Parathyroid adenoma (tissue), 2 donors: ENCODE measurements at regions not wholly inside any gene's neighbourhood (a gene's known extent, or its start where the extent isn't known, plus 50 kb on each side); places are given as distances from the start of the nearest gene placed in this dataset.

ENCODE experiments used
- H2AFZ ChIP-seq: fragments of 300-600 bp; sonication (generic); one replicate; pipeline ENCODE4 v1.7.0; 2017; ENCODE audit warnings: antibody characterized with exemption, mild to moderate bottlenecking
- H3K27ac ChIP-seq: fragments of 300-600 bp; sonication (generic); one replicate; pipeline ENCODE4 v1.7.0; 2017
- H3K27me3 ChIP-seq: fragments of 300-600 bp; sonication (generic); one replicate; pipeline ENCODE4 v1.7.0; 2017; ENCODE audit warnings: low read length; ENCODE audit not compliant: control insufficient read depth, insufficient read depth
- H3K36me3 ChIP-seq: fragments of 300-600 bp; sonication (generic); one replicate; pipeline ENCODE4 v1.7.0; 2017; ENCODE audit warnings: low read length; ENCODE audit not compliant: control insufficient read depth, insufficient read depth
- H3K4me1 ChIP-seq: fragments of 300-600 bp; sonication (generic); one replicate; pipeline ENCODE4 v1.7.0; 2017; ENCODE audit warnings: control low read depth
- H3K4me2 ChIP-seq: fragments of 300-600 bp; sonication (generic); one replicate; pipeline ENCODE4 v1.7.0; 2017; ENCODE audit warnings: low read length
- H3K4me3 ChIP-seq: fragments of 300-600 bp; sonication (generic); one replicate; pipeline ENCODE4 v1.7.0; 2017; ENCODE audit warnings: low read depth, low read length
- H3K79me2 ChIP-seq: fragments of 300-600 bp; sonication (generic); one replicate; pipeline ENCODE4 v1.7.0; 2017; ENCODE audit warnings: control low read depth
- H3K9ac ChIP-seq: fragments of 300-600 bp; sonication (generic); one replicate; pipeline ENCODE4 v1.7.0; 2017; ENCODE audit warnings: mild to moderate bottlenecking
- H3K9me3 ChIP-seq: fragments of 300-600 bp; sonication (generic); one replicate; pipeline ENCODE4 v1.7.0; 2017; ENCODE audit warnings: low read length; ENCODE audit not compliant: control insufficient read depth
- CTCF ChIP-seq: fragments of 300-600 bp; sonication (generic); IDR thresholded peaks from one replicate; pipeline ENCODE4 v1.7.0; 2017; ENCODE audit warnings: antibody characterized with exemption, mild to moderate bottlenecking
- donor health status: primary hyperparathyroidism.

- H3K27me3 ChIP-seq: no peaks in the 10 kb centered on the region
- no peak overlapping the region for H3K4me3 ChIP-seq
- no peaks in the 10 kb centered on the region for H3K4me1 ChIP-seq
- H3K27ac ChIP-seq: no peak overlapping the region
- TF ChIP-seq CTCF: no peak
- H2AFZ ChIP-seq: no peak overlapping the region
- no peak overlapping the region for H3K9ac ChIP-seq
- no peaks in the 10 kb centered on the region for H3K79me2 ChIP-seq
- no peak overlapping the region for H3K4me2 ChIP-seq
- no peaks in the 10 kb centered on the region for H3K36me3 ChIP-seq
- H3K9me3 ChIP-seq: no peaks in the 10 kb centered on the region
Observed at GRCh38 chrX:39199429-39199828, 398.2 kb downstream of the MID1IP1 start.

- no peaks in the 10 kb centered on the region for H3K79me2 ChIP-seq
- H3K9ac ChIP-seq: no peak overlapping the region
- no peak overlapping the region for H2AFZ ChIP-seq
- H3K36me3 ChIP-seq: no peaks in the 10 kb centered on the region
- no peak overlapping the region for H3K27ac ChIP-seq
- H3K9me3 ChIP-seq: no peaks in the 10 kb centered on the region
- no peak for TF ChIP-seq CTCF
- no peaks in the 10 kb centered on the region for H3K4me1 ChIP-seq
- H3K4me2 ChIP-seq: no peak overlapping the region
- no peak overlapping the region for H3K4me3 ChIP-seq
- no peaks in the 10 kb centered on the region for H3K27me3 ChIP-seq
Observed at GRCh38 chrX:39201305-39201990, 400.2 kb downstream of the MID1IP1 start.

GRCh38 chrX:39202641-39203040 is 401.4 kb downstream of the MID1IP1 start:
- Histone ChIP-seq H3K36me3 (no peaks in the 10 kb centered on the region), H3K4me1 (no peaks in the 10 kb centered on the region), H3K4me3 (no peak overlapping the region), H3K4me2 (no peak overlapping the region), H3K27ac (no peak overlapping the region), H3K79me2 (no peaks in the 10 kb centered on the region), H3K27me3 (no peaks in the 10 kb centered on the region), H3K9me3 (no peaks in the 10 kb centered on the region), H2AFZ (no peak overlapping the region), H3K9ac (no peak overlapping the region)
- no peak for TF ChIP-seq CTCF

- Histone ChIP-seq H3K4me3 (no peak overlapping the region), H3K27ac (no peak overlapping the region), H3K4me1 (no peaks in the 10 kb centered on the region), H3K27me3 (no peaks in the 10 kb centered on the region), H3K79me2 (no peaks in the 10 kb centered on the region), H3K9me3 (no peaks in the 10 kb centered on the region), H3K4me2 (no peak overlapping the region), H3K36me3 (no peaks in the 10 kb centered on the region), H3K9ac (no peak overlapping the region), H2AFZ (no peak overlapping the region)
- TF ChIP-seq CTCF: no peak
Observed at GRCh38 chrX:39203427-39203826, 402.2 kb downstream of the MID1IP1 start.

- H3K36me3 ChIP-seq: no peaks in the 10 kb centered on the region
- no peaks in the 10 kb centered on the region for H3K79me2 ChIP-seq
- no peaks in the 10 kb centered on the region for H3K4me1 ChIP-seq
- no peak for TF ChIP-seq CTCF
- no peak overlapping the region for H3K4me3 ChIP-seq
- H3K9me3 ChIP-seq: no peaks in the 10 kb centered on the region
- H3K27ac ChIP-seq: no peak overlapping the region
- no peak overlapping the region for H3K4me2 ChIP-seq
- no peak overlapping the region for H2AFZ ChIP-seq
- no peaks in the 10 kb centered on the region for H3K27me3 ChIP-seq
- H3K9ac ChIP-seq: no peak overlapping the region
Observed at GRCh38 chrX:39204353-39204752, 403.1 kb downstream of the MID1IP1 start.
